Inflammatory macrophage (primary cell): ENCODE measurements at regions not wholly inside any gene's neighbourhood (a gene's known extent, or its start where the extent isn't known, plus 50 kb on each side); places are given as distances from the start of the nearest gene placed in this dataset.
"Not testable (repeated sequence)": the region's sequence is repeated elsewhere in the genome, so short reads cannot be mapped to it uniquely, and the experiment has no call there.

Experiments used
- DNase-seq, 2 donors: peaks; one replicate each; pipeline ENCODE4 v3.0.0-alpha.2; 2020 to 2022

DNA sequence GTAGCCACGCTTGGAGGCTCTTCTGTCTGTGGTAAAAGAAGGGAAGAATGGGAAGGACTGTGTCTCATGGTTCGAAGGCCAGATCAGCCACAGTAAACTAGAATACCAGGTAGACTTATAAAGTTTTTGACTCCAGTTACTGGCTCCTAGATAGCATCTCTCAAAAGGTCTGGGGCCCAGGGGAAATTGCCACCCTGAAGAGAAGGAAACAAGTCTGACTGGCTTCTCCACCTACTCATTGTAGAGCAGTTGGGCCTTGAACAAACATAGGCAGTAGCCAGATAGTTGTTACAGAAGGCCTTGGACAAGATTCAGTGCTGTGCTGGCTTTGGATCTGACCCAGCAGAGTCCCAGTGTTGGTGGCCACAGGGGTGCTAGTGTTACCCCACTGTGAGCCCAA, 890.4 kb downstream of the EFNA5 start:
- DNase-seq, result no peak

DNA sequence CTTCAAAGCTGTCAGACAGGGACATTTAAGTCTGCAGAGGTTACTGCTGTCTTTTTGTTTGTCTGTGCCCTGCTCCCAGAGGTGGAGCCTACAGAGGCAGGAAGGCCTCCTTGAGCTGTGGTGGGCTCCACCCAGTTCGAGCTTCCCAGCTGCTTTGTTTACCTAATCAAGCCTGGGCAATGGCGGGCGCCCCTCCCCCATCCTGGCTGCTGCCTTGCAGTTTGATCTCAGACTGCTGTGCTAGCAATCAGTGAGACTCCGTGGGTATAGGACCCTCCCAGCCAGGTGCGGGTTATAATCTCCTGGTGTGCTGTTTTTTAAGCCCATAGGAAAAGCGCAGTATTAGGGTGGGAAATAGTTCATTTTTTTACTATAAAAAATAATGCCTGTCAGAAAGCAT, 894.2 kb downstream of the EFNA5 start:
- DNase-seq, result not testable (repeated sequence)

DNA sequence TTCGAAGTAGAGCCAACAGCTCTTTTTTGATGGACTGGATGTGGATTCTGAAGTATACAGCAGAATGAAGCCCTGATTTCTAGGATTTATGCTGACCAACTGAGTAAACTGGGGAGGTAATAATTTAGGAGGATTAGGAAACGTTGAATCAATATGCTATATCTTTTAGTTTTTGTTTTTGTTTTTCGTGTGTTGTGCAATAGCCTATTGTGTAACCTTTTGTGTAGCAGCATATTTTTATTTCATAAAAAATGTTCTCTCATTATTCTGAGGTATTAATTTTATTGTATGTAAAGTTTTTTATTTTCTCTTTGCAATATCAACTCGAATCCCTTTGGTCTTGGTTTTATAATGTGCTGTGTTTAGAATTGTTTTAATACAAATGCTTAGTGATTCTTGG, 902.3 kb downstream of the EFNA5 start:
- DNase-seq, result no peak

DNA sequence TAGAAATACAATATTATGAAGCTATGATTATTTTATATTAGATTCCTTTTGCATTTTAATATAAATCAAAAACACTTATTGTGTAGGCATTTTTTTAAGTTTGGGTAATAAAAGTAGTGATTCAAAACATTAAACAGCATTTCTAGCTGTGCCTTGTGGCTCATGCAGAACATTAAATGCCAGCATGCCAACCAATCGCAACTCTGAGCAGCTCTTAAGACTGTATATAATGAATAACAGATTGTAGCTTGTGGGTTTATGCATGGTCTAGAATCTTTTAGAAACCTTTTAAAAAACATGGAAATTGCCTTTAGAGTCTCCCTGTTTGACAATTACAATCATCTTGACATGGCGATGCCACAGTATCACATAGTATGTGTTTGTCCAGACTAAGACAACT, 903.8 kb downstream of the EFNA5 start:
- no peak for DNase-seq

DNA sequence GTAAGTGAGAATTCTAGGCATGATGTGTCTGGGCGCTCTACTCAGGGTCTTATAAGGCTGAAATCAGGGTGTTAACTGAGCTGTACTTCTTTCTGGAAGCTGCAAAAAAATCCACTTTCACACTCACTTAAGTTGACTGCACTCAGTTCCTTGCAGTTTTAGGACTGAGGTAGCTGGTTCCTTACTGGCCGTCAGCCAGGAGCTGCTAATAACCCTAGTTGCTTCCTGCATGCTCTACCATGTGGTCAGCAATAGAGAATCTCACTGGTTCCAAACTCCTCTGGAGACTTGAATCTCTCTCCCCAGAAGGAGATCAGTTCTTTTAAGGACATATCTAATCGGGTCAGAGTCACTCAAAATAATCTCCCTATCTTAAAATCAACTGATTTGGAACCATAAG, 911.2 kb downstream of the EFNA5 start:
- no peak for DNase-seq

DNA sequence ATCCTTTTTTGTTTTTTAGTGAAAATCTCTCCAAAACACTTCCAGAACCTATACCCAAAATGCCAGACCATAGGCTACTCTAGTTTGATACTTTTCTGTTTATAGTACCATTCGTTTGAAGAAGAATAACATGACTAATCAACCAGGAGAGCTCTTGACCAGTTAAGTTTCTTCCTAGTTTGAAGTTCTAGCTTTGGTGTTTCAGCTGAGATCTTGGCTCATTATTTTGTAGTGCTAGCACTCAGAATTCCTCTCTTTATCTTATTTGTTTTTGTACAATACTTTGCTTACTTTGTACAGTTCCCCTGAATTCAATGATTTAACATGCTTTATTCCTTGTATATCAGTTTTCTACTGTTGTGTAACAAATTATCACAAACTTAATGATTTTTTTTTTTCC, 911.6 kb downstream of the EFNA5 start:
- DNase-seq, result no peak

DNA sequence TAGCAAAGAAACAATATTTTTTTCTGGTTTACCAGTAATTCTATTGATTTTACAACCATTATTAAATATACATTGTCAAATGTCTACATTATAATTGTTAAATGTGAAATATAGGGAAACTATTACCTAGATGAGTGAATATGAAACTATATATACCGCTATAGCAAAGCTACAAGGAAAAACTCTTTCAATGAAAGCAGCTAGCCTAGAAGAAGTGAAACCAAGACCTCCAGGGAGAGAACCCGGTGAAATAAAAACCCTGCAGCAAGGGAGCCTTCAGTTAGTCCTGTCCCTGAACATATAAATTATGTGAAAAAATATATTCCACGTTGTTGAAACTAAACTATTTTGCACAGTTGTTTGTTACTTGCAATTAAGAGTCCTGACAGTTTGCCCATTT, 913.1 kb downstream of the EFNA5 start:
- DNase-seq, result no peak

DNA sequence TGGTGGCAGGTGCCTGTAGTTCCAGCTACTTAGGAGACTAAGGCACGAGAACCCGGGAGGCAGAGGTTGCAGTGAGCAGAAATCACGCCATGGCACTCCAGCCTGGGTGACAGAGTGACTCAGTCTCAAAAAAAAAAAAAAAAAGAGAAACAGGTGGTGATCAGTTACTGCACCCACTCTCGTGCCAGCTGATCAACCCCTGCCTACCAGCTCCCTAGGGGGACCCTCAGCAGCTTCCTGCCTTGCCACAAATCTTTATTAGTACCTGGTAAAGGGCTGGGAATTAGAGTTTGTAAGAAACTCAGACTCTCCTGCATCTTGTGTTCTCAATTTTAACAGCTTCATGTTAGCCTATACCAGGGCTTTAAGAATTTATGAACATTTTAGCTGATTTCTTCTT, 914.9 kb downstream of the EFNA5 start:
- no peak for DNase-seq

DNA sequence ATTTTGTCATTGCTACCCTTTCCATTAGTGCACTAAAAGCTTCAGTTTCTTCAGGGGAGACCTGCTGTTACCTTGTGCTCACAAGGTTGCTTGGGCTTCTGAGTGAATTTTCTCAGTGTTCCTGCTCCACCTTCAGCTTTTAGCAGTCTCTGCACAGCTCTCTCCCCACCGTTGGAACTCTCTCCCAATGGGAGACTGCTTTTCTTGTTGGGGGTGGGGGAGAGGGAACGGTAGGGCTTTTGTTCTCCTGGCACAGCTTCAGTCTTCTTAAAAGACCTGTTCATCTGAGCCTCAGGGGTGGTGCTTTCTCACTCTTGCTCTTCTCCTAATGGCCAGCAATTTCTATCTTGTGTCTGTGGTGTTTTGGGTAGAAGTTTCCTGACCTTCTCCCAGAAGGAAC, 915.7 kb downstream of the EFNA5 start:
- DNase-seq, result no peak

DNA sequence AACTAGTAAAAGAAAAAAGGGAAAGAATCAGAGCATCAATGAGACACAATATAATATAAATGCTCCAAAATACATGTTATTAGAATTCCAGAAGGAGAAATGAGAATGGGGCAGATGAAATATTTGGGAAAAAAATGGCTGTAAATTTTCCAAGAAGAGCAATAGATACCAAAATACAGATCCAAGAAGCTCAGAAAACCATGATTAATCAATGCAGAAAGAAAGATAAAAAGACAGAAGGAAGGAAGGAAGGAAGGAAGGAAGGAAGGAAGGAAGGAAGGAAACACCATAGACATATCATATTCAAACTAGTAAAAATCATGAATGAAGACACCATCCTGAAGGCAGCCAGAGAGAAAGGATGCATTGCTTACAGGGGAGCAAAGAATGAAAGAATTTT, 920.9 kb downstream of the EFNA5 start:
- no peak for DNase-seq

DNA sequence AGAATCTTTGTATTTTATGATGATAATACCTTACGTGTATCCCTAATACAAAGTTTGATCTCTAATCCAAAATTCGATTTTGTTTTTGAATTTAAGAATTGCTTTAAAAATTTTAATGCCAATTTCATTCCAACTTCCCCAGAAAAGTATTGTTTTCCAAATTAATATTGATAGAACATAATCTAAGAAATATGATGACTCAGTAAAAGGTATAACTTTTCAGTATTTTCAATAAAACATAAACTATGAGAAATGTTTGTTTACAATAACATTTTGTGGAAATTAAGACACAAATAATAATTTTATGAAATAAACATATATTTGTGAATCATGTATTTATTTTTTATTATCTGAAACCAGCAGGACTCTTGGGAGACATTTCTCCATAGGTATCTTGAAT, 931.6 kb downstream of the EFNA5 start:
- DNase-seq, result no peak

DNA sequence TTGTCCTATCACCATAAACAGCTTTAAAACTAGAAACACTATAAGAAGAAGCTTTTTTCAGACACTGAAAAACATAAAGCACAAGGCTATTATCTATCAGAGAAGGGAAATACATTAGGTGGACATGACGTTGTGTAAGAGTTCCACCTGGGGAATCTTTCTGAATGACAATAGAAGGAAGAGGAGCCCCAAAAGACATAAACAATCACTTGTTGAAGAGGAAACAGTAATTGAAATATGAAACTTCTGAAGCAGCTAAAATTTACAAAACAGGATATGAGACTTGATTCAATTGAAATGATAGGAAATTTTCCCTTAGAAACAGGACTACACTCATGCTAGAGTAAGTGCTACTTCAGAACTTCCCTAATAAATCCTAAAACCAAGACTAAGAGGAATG, 933.6 kb downstream of the EFNA5 start:
- DNase-seq, result no peak

DNA sequence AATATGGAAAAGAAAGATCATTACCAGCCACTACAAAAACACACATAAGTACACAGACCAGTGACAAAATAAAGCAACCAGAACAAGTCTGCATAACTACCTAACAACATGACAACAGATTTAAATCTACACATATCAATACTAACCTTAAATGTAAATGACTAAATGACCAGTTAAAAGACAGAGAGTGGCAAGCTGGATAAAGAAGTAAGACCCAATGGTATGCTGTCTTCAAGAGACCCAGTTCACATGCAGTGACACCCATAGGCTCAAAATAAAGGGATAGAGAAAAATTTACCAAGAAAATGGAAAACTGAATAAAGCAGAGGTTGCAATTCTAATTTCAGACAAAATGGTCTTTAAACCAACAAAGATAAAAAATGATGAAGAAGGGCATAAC, 938.1 kb downstream of the EFNA5 start:
- DNase-seq, result no peak

DNA sequence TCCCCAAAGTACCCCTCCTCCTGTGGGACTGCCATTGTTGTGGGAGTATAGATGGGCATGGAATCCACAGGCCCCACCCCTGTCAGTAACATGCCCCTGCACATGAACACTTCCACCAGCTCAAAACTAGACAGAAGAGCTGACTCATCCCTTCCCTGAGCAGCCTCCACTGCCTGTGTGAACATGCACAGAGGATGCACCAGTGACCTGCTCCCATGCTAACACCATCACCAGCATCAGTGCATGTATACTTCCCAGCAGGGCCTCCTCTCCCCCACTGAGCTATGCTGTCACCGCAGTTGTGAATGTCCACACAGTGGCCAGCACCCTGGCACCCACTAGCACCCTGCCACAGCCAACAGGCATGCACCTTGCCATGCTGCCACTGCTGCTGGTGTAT, 939.8 kb downstream of the EFNA5 start:
- no peak for DNase-seq

DNA sequence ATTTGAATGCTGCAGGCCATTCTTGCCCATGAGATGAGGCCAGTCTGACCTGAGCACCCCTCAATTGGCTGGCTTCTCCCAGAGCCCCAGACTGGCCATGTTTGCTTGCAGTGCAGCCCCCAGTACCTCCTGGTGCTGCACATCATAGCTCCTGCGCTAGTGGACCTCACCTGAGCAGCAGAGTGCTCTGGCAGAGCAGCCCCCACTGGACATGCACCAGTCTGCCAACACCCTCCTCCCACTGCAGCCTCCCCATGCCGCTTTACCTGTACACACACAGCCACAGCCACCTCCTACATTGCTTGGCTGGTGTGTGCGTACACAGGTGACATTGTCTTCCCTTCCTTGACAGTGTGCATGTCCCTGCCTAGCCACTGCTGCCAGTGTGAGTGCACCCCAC, 940.2 kb downstream of the EFNA5 start:
- DNase-seq, result no peak

DNA sequence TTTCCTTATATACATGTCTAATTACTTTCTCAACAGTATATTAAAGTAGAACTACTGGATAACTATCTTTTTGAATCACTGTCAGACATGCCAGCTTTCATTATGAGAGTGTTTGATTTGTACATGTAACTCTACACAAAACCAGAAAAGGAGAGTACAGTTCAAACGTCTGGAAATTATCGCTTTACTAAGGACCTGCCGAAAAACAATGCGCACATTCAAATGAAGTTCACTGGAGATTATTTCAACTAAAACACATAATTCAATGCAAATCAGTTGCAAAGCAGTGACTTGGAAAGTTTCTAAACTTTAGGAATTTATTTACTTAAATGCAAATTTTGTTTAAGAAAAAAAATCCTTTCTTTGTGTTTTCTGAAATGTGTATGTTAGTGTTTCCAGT, 942.5 kb downstream of the EFNA5 start:
- DNase-seq, result no peak

DNA sequence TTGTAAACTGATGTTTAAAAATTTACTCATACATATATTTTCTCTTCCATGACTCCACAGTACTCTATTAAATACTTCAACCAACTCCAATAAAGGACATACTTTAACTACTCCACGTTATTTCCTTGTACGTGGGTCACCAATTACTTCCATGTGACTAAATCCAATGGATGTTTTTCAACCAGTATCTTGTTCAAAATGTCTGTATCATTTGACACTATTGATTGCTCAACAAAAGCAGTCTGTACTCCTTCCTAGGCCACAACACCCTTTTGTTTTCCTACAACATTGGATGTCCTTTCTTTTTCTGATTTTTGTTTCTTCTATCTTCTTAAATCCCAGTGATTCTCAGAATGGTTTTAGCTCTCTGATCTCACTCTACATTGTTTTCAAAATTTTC, 943.7 kb downstream of the EFNA5 start:
- no peak for DNase-seq

DNA sequence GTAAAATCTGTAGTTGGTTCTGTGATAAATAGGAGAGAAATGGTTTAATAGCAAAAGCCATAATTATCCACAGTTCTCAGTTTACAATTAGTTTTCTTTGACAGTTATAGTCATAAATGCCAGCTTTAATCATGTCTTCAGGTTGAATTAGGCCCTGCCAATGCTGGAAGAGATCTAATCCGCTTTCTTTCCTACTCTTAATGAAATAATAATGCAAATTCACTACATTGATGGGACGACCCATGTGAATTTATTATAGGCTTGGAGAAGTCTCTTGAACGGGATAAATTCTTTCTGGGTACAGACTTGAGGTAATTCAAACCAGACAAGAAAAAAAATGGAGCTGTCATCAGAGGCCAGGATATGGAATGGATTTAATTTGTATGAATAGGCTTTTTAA, 950.4 kb downstream of the EFNA5 start:
- DNase-seq, result no peak

DNA sequence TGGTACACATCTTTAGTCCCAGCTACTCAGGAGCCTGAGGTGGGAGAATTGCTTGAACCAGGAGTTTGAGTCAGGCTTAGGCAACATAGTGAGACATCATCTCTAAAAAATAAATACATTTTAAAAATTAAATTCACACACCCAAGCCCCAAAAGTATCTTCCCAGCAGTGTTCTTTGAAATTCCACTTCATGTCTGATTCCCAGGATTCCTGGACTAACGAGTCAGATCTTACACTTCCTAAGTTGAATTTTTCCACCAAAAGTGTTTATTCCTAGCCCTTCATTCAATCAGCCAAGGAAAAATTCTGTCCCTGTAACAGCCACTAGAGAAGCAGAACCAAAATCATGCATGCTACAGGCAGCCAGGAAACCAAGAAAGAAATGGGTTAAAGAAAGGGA, 970.9 kb downstream of the EFNA5 start:
- DNase-seq, result no peak

DNA sequence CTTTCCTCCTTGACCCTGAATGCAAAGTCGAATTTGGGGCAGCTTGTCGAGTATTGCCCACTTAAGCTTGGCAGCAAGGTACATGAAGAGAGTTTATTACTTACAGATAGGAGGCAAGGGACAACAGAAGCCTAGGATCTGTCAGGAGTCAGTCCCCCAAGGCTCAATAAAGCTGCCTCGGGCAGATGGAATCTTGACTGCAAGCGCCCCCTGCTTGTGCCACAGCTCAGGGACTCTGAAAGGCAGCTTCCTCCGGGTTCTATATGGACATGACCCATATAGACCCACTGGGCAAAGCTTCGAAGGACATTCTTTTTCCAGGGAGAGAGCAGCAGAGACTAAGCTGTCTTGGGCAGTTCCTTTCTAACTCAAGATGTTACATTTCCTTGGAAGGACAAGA, 971.5 kb downstream of the EFNA5 start:
- DNase-seq, result no peak

DNA sequence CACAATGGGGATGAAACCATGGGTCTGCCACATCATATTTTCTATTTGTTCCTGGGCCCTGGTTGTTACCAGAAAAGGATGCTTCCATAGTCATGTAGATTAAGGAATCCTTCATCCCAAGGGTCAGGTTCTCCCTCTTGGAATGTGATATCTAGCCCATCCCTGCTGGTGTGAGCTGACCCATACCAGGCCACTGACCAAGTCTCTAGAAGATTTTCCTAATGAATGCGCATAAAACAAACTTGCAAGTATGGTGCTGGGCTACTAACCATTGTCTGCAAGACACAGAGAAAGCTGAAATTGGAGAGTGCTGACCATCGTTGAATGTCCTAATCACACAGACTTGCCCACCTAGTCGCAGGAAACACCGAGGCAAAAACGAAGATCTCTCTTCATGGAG, 972.6 kb downstream of the EFNA5 start:
- DNase-seq, result no peak

DNA sequence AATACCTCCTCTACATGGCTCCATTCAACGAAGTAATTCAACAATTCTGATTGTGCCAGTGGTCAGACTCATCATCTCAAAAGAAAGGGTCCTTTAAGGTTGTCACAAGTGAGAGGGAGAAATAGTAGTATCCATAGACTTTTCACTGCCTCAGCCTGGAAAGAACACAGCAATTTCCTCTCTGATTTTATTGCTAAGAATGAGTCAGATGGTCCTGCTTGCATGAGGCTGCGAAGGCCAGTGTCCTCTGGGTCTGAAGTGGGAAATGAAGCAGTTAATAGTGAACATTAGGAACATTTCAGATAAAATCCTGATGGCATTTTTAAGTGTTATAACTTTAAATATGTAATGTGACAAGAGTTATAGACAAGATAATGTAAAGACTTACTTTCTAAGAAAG, 979.0 kb downstream of the EFNA5 start:
- no peak for DNase-seq

DNA sequence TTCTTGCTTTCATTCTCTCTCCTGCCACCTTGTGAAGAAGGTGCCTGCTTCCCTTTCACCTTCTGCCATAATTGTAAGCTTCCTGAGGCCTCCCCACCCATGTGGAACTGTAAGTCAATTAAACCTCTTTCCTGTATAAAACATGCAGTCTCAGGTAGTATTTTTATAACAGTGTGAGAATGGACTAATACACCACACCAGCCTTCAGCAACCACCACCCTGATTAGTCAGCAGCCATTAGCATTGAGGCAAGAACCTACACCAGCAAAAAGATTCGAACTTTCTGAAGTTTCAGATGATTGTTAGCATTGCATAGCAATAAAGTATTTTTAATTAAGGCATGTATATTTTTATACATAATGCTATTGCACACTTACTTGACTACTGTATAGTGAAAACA, 980.2 kb downstream of the EFNA5 start:
- DNase-seq, result no peak

DNA sequence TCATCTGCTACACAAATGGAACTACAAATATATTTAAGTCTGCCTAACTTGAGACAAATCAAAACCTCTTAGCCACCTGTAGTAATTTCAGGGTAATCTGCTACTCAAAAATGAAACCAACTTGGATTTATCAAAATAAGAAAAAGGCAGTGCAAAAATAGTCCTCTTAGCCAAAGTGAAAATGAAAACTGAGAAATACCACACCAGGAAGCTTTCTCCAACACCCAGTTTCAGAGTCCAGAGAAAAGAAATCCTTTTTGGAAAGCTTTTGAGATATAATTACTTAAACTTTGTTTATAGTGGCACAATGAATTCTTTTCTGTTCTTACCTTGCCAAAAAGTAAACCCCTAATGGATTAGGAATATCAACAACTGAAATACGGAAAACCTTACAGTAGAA, 990.4 kb downstream of the EFNA5 start:
- DNase-seq, result no peak

DNA sequence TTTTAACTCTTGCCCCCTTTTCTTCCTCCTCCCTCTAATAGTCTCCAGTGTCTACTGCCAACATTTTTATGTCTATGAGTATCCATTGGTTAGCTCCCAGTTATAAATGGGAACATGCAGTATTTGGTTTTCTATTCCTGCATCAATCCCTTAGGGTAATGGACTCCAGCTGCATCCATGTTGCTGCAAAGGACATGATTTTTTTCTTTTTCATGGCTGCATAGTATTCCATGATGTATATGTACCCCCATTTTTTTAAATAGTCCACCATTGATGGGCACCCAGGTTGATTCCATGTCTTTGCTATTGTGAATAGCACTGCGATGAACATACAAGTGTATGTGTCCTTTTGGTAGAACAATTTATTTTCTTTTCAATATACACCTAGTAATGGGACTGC, 993.7 kb downstream of the EFNA5 start:
- no peak for DNase-seq

DNA sequence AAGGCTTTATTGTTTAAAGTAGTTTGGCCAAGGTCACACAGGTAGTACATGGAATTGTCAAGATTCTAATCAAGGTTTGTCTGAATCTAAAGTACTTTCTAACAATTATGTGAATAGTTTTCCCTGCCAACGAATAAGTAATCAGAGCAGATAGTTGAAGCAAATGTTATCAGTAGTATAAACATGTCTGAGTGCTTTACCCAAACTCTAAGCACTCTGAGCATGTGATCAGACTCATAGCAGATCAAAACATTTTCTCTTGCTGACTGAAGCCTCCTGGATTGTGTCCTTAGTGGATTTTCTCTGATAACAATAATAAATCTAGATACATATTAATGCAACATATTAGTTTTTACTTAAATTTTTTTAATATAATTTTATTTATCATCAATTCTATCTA, 995.0 kb downstream of the EFNA5 start:
- DNase-seq, result no peak
